GM12864 (cell line): ENCODE measurements at regions not wholly inside any gene's neighbourhood (a gene's known extent, or its start where the extent isn't known, plus 50 kb on each side); places are given as distances from the start of the nearest gene placed in this dataset.
"Not testable (repeated sequence)": the region's sequence is repeated elsewhere in the genome, so short reads cannot be mapped to it uniquely, and the experiment has no call there.

ENCODE experiments used
- DNase-seq: peaks from one replicate; pipeline ENCODE4 v3.0.0-alpha.2; 2011; ENCODE audit warnings: low read depth
- H3K4me3 ChIP-seq: 2 replicates; pipeline ENCODE4 v1.5.1; 2011; ENCODE audit warnings: mild to moderate bottlenecking, low read depth, low read length, control low read depth
- TF ChIP-seq, protein P1 (sequence below): IDR thresholded peaks from 2 replicates; pipeline ENCODE4 v1.5.1; 2011; ENCODE audit warnings: low read depth, mild to moderate bottlenecking, moderate library complexity, low read length, control low read depth, inconsistent platforms; ENCODE audit errors: missing control alignments

- no peak for DNase-seq
- H3K4me3 ChIP-seq, result no peak overlapping the region
- TF ChIP-seq, protein P1, sequence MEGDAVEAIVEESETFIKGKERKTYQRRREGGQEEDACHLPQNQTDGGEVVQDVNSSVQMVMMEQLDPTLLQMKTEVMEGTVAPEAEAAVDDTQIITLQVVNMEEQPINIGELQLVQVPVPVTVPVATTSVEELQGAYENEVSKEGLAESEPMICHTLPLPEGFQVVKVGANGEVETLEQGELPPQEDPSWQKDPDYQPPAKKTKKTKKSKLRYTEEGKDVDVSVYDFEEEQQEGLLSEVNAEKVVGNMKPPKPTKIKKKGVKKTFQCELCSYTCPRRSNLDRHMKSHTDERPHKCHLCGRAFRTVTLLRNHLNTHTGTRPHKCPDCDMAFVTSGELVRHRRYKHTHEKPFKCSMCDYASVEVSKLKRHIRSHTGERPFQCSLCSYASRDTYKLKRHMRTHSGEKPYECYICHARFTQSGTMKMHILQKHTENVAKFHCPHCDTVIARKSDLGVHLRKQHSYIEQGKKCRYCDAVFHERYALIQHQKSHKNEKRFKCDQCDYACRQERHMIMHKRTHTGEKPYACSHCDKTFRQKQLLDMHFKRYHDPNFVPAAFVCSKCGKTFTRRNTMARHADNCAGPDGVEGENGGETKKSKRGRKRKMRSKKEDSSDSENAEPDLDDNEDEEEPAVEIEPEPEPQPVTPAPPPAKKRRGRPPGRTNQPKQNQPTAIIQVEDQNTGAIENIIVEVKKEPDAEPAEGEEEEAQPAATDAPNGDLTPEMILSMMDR, result no peak
These were observed 698.3 kb upstream of the HS6ST1 start for GRCh38 chr2:129016972-129017371.

DNA sequence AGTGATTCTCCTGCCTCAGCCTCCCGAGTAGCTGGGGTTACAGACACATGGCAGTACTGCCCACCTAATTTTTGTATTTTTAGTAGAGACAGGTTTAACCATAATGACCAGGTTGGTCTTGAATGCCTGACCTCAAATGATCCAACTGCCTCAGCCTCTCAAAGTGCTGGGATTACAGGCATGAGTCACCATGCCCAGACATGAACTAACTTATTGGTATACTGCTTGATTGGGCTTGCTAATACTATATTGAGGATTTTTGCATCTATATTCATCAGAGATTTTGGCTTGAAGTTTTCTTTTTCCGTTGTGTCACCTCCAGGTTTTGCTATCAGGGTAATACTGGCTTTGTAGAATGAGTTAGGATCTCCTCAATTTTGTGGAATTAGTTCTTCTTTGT lies 706.1 kb upstream of the HS6ST1 start:
- no peak overlapping the region for H3K4me3 ChIP-seq
- TF ChIP-seq, protein P1, result no peak
- DNase-seq, result no peak

GRCh38 chr2:129035992-129036391 lies 717.3 kb upstream of the HS6ST1 start:
- no peak for DNase-seq

DNA sequence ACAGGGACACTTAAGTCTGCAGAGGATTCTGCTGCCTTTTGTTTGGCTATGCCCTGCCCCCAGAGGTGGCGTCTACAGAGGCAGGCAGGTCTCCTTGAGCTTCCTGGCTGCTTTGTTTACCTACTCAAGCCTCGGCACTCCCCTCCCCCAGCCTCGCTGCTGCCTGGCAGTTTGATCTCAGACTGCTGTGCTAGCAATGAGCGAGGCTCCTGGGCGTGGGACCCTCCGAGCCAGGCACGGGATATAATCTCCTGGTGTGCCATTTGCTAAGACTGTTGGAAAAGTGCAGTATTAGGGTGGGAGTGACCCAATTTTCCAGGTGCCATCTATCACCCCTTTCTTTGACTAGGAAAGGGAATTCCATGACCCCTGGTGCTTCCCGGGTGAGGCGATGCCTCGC lies 725.0 kb upstream of the HS6ST1 start:
- not testable (repeated sequence) for DNase-seq, H3K4me3 ChIP-seq

More at GRCh38 chr2:129035992-129036391, 717.3 kb upstream of the HS6ST1 start:
- H3K4me3 ChIP-seq, result no peak overlapping the region
- TF ChIP-seq, protein P1, result no peak

DNA sequence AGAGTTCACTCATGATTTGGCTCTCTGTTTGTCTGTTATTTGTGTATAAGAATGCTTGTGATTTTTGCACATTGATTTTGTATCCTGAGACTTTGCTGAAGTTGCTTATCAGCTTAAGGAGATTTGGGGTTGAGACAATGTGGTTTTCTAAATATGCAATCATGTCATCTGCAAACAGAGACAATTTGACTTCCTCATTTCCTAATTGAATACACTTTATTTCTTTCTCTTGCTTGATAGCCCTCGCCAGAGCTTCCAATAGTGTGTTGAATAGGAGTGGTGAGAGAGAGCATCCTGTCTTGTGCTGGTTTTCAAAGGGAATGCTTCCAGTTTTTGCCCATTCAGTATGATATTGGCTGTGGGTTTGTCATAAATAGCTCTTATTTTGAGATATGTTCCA lies 727.8 kb upstream of the HS6ST1 start:
- DNase-seq, H3K4me3 ChIP-seq: not testable (repeated sequence)

DNA sequence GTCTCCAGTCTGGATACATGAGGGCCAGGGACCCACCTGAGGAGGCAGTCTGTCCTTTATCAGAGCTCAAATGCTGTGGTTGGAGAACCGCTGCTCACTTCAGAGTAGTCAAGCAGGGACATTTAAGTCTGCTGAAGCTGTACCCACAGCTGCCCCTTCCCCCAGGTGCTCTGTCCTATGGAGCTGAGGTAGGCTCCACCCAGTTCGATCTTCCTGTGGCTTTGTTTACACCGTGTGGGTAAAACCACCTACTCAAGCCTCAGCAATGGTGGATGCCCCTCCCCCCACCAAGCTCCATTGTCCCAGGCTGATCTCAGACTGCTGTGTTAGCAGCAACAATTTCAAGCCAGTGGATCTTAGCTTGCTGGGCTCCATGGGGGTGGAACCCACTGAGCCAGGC lies 731.4 kb upstream of the HS6ST1 start:
- no peak for DNase-seq
- TF ChIP-seq, protein P1, result no peak
- H3K4me3 ChIP-seq, result no peak overlapping the region

- no peak overlapping the region for H3K4me3 ChIP-seq
- TF ChIP-seq, protein P1, result no peak
- no peak for DNase-seq
These were observed 736.6 kb upstream of the HS6ST1 start for GRCh38 chr2:129055242-129055641.

GRCh38 chr2:129055824-129056223 lies 737.2 kb upstream of the HS6ST1 start:
- TF ChIP-seq, protein P1, result no peak
- H3K4me3 ChIP-seq, result no peak overlapping the region
- no peak for DNase-seq
